ENCODE measurements at regions not wholly inside any gene's neighbourhood (a gene's known extent, or its start where the extent isn't known, plus 50 kb on each side); places are given as distances from the start of the nearest gene placed in this dataset.

GRCh38 chr9:10903969-10904368 is 291.2 kb upstream of the PTPRD start:
- no peak for TF ChIP-seq POLR2A (IDR thresholded peaks at IDR 0.05)
- TF ChIP-seq CTCF (IDR thresholded peaks at IDR 0.05) = no peak

Data from transverse colon (tissue), 3 donors.